MCF 10A (cell line): ENCODE measurements at regions not wholly inside any gene's neighbourhood (a gene's known extent, or its start where the extent isn't known, plus 50 kb on each side); places are given as distances from the start of the nearest gene placed in this dataset.

Source experiments
- BruUV-seq: library from RNA; stranded (reverse); fragments of 400-500 nt; replicated peaks from 2 replicates; lab custom pipeline; 2021; lab: Mats Ljungman, UMichigan
- CTCF ChIA-PET: fragments of 300-600 bp; sonication (Branson Sonifier 250); formaldehyde crosslinking; extraction: SDS; loops from one replicate; lab custom pipeline; 2021; ENCODE audit warnings: antibody characterized with exemption, inconsistent platforms; lab: Yijun Ruan, JAX
- POLR2A ChIA-PET: fragments of 300-600, 350-650 bp; sonication (Branson Sonifier 250); formaldehyde crosslinking; extraction: SDS; loops from one replicate; lab custom pipeline; 2020; ENCODE audit warnings: antibody characterized with exemption, inconsistent platforms; lab: Yijun Ruan, JAX
- DNase-seq: peaks from one replicate; pipeline ENCODE4 v3.0.0-alpha.2; 2018; ENCODE audit not compliant: unreplicated experiment
- H3K27ac Mint-ChIP-seq: one replicate; pipeline ENCODE4 v1.8.0; 2022; ENCODE audit warnings: mild to moderate bottlenecking, low read depth, mixed read lengths; ENCODE audit not compliant: unreplicated experiment
- H3K27me3 Mint-ChIP-seq: one replicate; pipeline ENCODE4 v1.8.0; 2022; ENCODE audit warnings: mixed read lengths; ENCODE audit not compliant: insufficient read depth, unreplicated experiment
- H3K36me3 Mint-ChIP-seq: one replicate; pipeline ENCODE4 v1.8.0; 2022; ENCODE audit warnings: mild to moderate bottlenecking, moderate library complexity, mixed read lengths; ENCODE audit not compliant: insufficient read depth, unreplicated experiment
- H3K4me1 Mint-ChIP-seq: one replicate; pipeline ENCODE4 v1.8.0; 2022; ENCODE audit warnings: mixed read lengths; ENCODE audit not compliant: insufficient read depth, unreplicated experiment
- H3K4me3 Mint-ChIP-seq: one replicate; pipeline ENCODE4 v1.8.0; 2022; ENCODE audit warnings: mild to moderate bottlenecking, moderate library complexity, mixed read lengths; ENCODE audit not compliant: unreplicated experiment
- H3K9me3 Mint-ChIP-seq: one replicate; pipeline ENCODE4 v1.8.0; 2022; ENCODE audit warnings: mixed read lengths; ENCODE audit not compliant: unreplicated experiment
- CTCF ChIP-seq: fragments of 200-600 bp; IDR thresholded peaks from one replicate; pipeline ENCODE4 v1.8.0; 2022; ENCODE audit warnings: antibody characterized with exemption, mild to moderate bottlenecking; ENCODE audit not compliant: unreplicated experiment
- intact Hi-C: fragments of 100-400 bp; cut with micrococcal nuclease; formaldehyde crosslinking; loops from 2 replicates; pipeline ENCODE4 v1.14.1; 2022

DNA sequence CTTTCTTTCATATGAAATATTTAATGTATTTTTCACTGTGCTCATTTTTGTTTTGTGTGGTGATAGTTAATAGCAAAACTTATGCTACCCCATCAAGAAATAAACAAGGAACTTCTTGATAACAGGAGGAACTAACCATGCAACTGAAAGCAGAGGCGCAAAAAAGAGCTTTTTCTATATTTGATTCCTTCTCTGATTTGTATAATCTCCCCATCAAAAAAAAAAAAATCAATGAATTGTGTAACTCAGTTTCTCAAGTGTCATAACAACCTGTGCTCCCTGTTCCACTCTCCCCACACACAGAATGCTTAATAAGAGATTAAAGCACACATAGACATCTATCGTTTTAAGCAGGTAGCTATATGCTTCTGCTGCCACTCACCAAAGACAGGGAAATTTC lies 67.3 kb upstream of the MED4 start:
- H3K4me1 Mint-ChIP-seq: peaks cover 27% of the 10 kb centered on the region
- no TSS peak for BruUV-seq
- intact Hi-C loops: no loop called here
- no peaks in the 10 kb centered on the region for H3K9me3 Mint-ChIP-seq
- H3K4me3 Mint-ChIP-seq: no peak overlapping the region
- CTCF ChIA-PET: interaction anchor here (1.2 to 1.8 kb wide), 2 partner anchors 44 to 70 kb away, joined by 3 to 9 read pairs; partner anchors contain the start of gene ITM2B
- H3K36me3 Mint-ChIP-seq: peaks cover 7% of the 10 kb centered on the region
- no peak overlapping the region for H3K27ac Mint-ChIP-seq
- POLR2A ChIA-PET: interaction anchor here (0.7 to 1.3 kb wide), 7 partner anchors 16 to 72 kb away, joined by 3 to 6 read pairs (median 3); partner anchors contain the start of gene ITM2B
- no peaks in the 10 kb centered on the region for H3K27me3 Mint-ChIP-seq
- no peak for TF ChIP-seq CTCF
- DNase-seq: no peak

DNA sequence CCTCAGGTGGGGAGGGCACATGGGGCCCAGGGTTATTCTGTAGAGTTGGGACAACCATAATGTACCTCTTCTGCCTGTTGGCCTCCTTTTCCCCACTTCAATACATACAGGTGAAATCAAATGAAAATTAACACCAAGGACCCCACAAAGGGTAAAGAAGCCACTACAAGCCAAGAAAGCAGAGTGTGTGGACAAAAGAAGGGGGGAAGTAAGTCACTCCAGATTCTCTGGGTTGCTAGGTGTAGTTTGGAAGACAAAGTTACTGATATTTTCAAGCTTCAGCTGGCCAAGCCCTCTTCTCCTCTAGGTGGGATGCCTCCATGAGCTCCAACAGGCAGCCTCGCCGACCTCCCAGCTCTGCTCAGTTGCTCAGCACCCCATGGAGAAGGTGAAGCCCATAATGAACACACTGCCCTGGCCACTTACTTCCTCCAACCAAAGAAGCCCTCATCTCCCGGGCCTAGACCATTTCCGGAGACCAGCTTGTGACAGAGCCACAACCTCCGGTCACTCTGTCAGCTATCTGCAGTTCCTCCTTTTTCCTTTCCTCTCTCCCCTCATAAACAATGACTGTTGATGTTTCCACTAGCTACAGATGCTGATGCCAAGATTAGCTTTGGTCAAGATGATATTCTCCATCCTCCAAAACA lies 66.8 kb upstream of the MED4 start:
- Mint-ChIP-seq H3K4me3 (no peak overlapping the region), H3K36me3 (peaks cover 7% of the 10 kb centered on the region), H3K27me3 (no peaks in the 10 kb centered on the region), H3K4me1 (peaks cover 27% of the 10 kb centered on the region), H3K9me3 (no peaks in the 10 kb centered on the region), H3K27ac (peak overlapping the region; percentile 85)
- no peak for DNase-seq
- CTCF ChIA-PET: interaction anchor here (1.2 to 1.8 kb wide), 2 partner anchors 43 to 71 kb away, joined by 3 to 9 read pairs; partner anchors contain the start of gene ITM2B
- TF ChIP-seq CTCF: no peak
- BruUV-seq: no TSS peak
- POLR2A ChIA-PET: interaction anchor here (0.6 to 1.3 kb wide), 9 partner anchors 16 to 77 kb away, joined by 3 to 10 read pairs (median 3); partner anchors contain the start of genes ITM2B and MED4
- intact Hi-C loops: no loop called here

DNA sequence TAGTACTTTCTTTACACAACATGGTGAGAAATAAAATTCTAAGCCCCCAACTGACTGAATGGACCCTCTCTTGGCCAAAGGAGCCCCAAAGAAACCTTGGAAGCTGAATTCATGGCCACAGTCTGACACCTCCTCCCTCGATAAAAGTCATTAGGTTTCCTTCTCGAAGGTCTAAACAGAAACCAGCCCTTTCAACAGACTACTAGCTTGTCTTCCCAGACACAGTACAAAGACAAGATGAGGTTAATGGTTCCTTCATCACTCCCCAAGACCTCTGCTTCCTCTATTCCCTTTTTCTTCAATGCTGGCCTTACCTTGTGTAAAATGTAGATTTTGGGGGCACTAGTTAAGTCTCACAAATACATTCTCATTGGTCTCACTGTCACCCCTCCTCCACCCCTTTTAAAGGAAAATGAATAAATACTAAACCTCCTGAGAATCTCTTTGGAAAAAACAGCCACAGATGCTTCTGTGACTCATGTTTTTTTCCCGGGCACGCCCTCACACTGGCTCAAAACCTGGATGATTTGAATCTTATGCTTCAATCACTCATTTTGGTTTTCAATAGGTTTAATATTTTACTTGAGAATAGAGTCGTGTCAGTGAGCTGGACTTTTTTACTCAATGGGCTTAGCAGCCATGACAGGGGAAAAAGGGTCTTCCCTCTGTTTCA lies 65.8 kb upstream of the MED4 start:
- Mint-ChIP-seq H3K9me3 (no peaks in the 10 kb centered on the region), H3K36me3 (peaks cover 7% of the 10 kb centered on the region), H3K27me3 (no peaks in the 10 kb centered on the region), H3K4me1 (peaks cover 36% of the 10 kb centered on the region), H3K27ac (peak overlapping the region; percentile 85), H3K4me3 (peak overlapping the region; percentile 2)
- no peak for TF ChIP-seq CTCF
- peak; percentile 61 for DNase-seq
- ChIA-PET CTCF (interaction anchor here (1.2 kb wide), 1 partner anchor 42 kb away, joined by 3 read pairs; no protein-coding TSS in a partner anchor), POLR2A (interaction anchor here (0.6 to 1.7 kb wide), 7 partner anchors 27 to 656 kb away, joined by 3 to 10 read pairs (median 3); partner anchors contain the start of gene ITM2B)
- intact Hi-C loops: no loop called here
- BruUV-seq: TSS peak; percentile 45

GRCh38 chr13:48159826-48160225 lies 64.9 kb upstream of the MED4 start:
- H3K27me3 Mint-ChIP-seq: no peaks in the 10 kb centered on the region
- peaks cover 7% of the 10 kb centered on the region for H3K36me3 Mint-ChIP-seq
- H3K4me3 Mint-ChIP-seq: no peak overlapping the region
- ChIA-PET CTCF (interaction anchor here (0.6 kb wide), 1 partner anchor 221 kb away, joined by 4 read pairs; no protein-coding TSS in a partner anchor), POLR2A (interaction anchor here (0.6 to 2.1 kb wide), 3 partner anchors 26 to 75 kb away, joined by 3 to 13 read pairs (median 7); no protein-coding TSS in a partner anchor)
- no TSS peak for BruUV-seq
- no peak for TF ChIP-seq CTCF
- no peaks in the 10 kb centered on the region for H3K9me3 Mint-ChIP-seq
- H3K4me1 Mint-ChIP-seq: peaks cover 46% of the 10 kb centered on the region
- intact Hi-C loops: loop anchor here (5.0 kb wide), 1 partner anchor 52 kb away; no protein-coding TSS in a partner anchor
- H3K27ac Mint-ChIP-seq: peak overlapping the region; percentile 85
- peak; percentile 63 for DNase-seq
